ENCODE measurements at regions not wholly inside any gene's neighbourhood (a gene's known extent, or its start where the extent isn't known, plus 50 kb on each side); places are given as distances from the start of the nearest gene placed in this dataset.

DNA sequence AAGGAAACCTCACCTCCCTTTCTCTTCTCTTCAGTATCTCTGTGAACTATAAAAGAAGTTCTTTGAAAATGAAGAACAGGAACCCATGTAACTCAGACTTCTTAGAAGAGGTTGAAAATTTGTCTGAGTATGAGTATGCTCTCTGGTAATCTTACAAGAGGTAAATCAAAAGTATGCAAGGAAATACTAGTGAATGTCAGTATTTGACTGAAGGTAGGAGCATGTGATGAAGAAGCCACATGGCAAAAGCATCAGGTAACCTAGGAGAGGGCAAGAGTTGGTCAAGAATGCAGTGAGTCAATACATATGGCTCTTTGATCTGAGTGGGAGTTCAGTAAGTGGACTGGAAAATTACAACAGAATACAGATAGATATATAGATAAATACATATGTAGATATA, 133.0 kb upstream of the NECTIN3 start:
- no peak overlapping the region for H3K4me2 ChIP-seq (ENCODE audit: insufficient read depth, low read length)
- no peaks in the 10 kb centered on the region for H3K9me3 ChIP-seq (replicated peaks; ENCODE audit: control insufficient read depth, insufficient read depth, low read depth, low read length)
- TF ChIP-seq, protein P1, sequence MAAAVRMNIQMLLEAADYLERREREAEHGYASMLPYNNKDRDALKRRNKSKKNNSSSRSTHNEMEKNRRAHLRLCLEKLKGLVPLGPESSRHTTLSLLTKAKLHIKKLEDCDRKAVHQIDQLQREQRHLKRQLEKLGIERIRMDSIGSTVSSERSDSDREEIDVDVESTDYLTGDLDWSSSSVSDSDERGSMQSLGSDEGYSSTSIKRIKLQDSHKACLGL (CRISPR knock-in tag; IDR thresholded peaks at IDR 0.05; ENCODE audit: borderline replicate concordance, poor library complexity, severe bottlenecking): no peak
- FAIRE-seq (no peak), DNase-seq (ENCODE audit: extremely low read depth in 1 of 4, low spot score in 3 of 4) (no peak), ATAC-seq (no peak)
- H3K27ac ChIP-seq (ENCODE audit: extremely low read depth, low read depth, low read length): no peak overlapping the region
- in situ Hi-C loops (cut with MboI) (no loop called here), intact Hi-C loops (cut with micrococcal nuclease) (no loop called here)
- no peaks in the 10 kb centered on the region for H3K36me3 ChIP-seq (ENCODE audit: control insufficient read depth, insufficient read depth, low read length)
- H3K4me3 ChIP-seq: no peak overlapping the region
- POLR2A ChIA-PET: no interaction called here
- H3K27me3 ChIP-seq (ENCODE audit: control insufficient read depth in 2 of 2, insufficient read depth in 2 of 2, low read length in 2 of 2): no peaks in the 10 kb centered on the region
- no peak overlapping the region for H2AFZ ChIP-seq (ENCODE audit: low read depth, low read length)
- H3K9ac ChIP-seq (ENCODE audit: insufficient read depth in 1 of 2, low read depth in 2 of 2, low read length in 2 of 2): no peak overlapping the region
- H3K79me2 ChIP-seq (ENCODE audit: control insufficient read depth, insufficient read depth, low read length): no peaks in the 10 kb centered on the region
- H4K20me1 ChIP-seq (replicated peaks; ENCODE audit: control insufficient read depth, insufficient read depth, low read length): no peaks in the 10 kb centered on the region
- no peaks in the 10 kb centered on the region for H3K4me1 ChIP-seq (replicated peaks in 1 of 2; ENCODE audit: control insufficient read depth in 2 of 2, insufficient read depth in 2 of 2, low read length in 2 of 2)
- CTCF ChIA-PET (ENCODE audit: low intra/inter-chr PET ratio): no interaction called here
- BruUV-seq (replicated peaks): no TSS peak
- no peaks in the 10 kb centered on the region for H3K9me1 ChIP-seq (ENCODE audit: control insufficient read depth, insufficient read depth, low read length)

DNA sequence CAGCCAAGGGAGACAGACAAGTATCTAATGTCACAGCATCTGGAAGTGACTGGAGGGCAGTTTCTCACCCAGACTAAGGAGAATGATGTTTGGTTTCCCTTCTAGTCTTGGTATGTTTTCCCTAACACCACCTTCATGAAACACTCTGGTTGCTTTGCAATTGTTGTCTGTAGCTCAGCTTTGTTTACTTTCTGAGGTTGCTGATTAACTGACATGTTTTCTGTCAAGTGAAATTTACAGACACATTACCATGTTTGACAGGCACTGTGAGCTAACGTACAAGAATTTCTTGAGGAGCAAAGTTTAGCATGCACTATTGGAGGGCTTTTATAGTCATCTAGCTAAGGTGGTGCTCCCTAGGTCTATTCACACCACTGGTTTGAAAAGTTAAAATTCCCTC, 131.6 kb upstream of the NECTIN3 start:
- ChIA-PET CTCF (ENCODE audit: low intra/inter-chr PET ratio) (no interaction called here), POLR2A (no interaction called here)
- WGBS (ENCODE audit: insufficient coverage, low coverage, missing lambda C conversion rate): 0% methylated on average over 1 of the region's 1 CpG
- in situ Hi-C loops (cut with MboI) (no loop called here), intact Hi-C loops (cut with micrococcal nuclease) (no loop called here)
- no peak for ATAC-seq
- DNase-seq (ENCODE audit: extremely low read depth in 1 of 4, low spot score in 3 of 4): no peak
- Histone ChIP-seq H2AFZ (ENCODE audit: low read depth, low read length) (no peak overlapping the region), H3K9ac (ENCODE audit: insufficient read depth in 1 of 2, low read depth in 2 of 2, low read length in 2 of 2) (no peak overlapping the region), H3K36me3 (ENCODE audit: control insufficient read depth, insufficient read depth, low read length) (no peaks in the 10 kb centered on the region), H4K20me1 (replicated peaks; ENCODE audit: control insufficient read depth, insufficient read depth, low read length) (no peaks in the 10 kb centered on the region), H3K9me1 (ENCODE audit: control insufficient read depth, insufficient read depth, low read length) (no peaks in the 10 kb centered on the region), H3K4me2 (ENCODE audit: insufficient read depth, low read length) (no peak overlapping the region), H3K79me2 (ENCODE audit: control insufficient read depth, insufficient read depth, low read length) (no peaks in the 10 kb centered on the region), H3K27me3 (ENCODE audit: control insufficient read depth in 2 of 2, insufficient read depth in 2 of 2, low read length in 2 of 2) (no peaks in the 10 kb centered on the region), H3K4me3 (no peak overlapping the region), H3K4me1 (replicated peaks in 1 of 2; ENCODE audit: control insufficient read depth in 2 of 2, insufficient read depth in 2 of 2, low read length in 2 of 2) (no peaks in the 10 kb centered on the region), H3K9me3 (replicated peaks; ENCODE audit: control insufficient read depth, insufficient read depth, low read depth, low read length) (no peaks in the 10 kb centered on the region), H3K27ac (ENCODE audit: extremely low read depth, low read depth, low read length) (no peak overlapping the region)
- FAIRE-seq: no peak
- BruUV-seq (replicated peaks): no TSS peak
- TF ChIP-seq POLR2AphosphoS5 (IDR thresholded peaks at IDR 0.05; ENCODE audit: control insufficient read depth, insufficient read depth, low read depth, low read length) (no peak), ZKSCAN1 (IDR thresholded peaks at IDR 0.05; ENCODE audit: low read depth, low read length) (no peak), TRIM28 (IDR thresholded peaks at IDR 0.05) (no peak), MTA1 (IDR thresholded peaks at IDR 0.05; ENCODE audit: borderline replicate concordance) (no peak), ELF1 (tag; IDR thresholded peaks at IDR 0.05) (no peak)
- TF ChIP-seq, protein P2, sequence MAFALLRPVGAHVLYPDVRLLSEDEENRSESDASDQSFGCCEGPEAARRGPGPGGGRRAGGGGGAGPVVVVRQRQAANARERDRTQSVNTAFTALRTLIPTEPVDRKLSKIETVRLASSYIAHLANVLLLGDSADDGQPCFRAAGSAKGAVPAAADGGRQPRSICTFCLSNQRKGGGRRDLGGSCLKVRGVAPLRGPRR (CRISPR knock-in tag; IDR thresholded peaks at IDR 0.05): no peak
- TF ChIP-seq, protein P3, sequence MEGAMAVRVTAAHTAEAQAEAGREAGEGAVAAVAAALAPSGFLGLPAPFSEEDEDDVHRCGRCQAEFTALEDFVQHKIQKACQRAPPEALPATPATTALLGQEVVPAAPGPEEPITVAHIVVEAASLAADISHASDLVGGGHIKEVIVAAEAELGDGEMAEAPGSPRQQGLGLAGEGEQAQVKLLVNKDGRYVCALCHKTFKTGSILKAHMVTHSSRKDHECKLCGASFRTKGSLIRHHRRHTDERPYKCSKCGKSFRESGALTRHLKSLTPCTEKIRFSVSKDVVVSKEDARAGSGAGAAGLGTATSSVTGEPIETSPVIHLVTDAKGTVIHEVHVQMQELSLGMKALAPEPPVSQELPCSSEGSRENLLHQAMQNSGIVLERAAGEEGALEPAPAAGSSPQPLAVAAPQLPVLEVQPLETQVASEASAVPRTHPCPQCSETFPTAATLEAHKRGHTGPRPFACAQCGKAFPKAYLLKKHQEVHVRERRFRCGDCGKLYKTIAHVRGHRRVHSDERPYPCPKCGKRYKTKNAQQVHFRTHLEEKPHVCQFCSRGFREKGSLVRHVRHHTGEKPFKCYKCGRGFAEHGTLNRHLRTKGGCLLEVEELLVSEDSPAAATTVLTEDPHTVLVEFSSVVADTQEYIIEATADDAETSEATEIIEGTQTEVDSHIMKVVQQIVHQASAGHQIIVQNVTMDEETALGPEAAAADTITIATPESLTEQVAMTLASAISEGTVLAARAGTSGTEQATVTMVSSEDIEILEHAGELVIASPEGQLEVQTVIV (CRISPR knock-in tag; IDR thresholded peaks at IDR 0.05; ENCODE audit: borderline replicate concordance): no peak
- TF ChIP-seq, protein P4, sequence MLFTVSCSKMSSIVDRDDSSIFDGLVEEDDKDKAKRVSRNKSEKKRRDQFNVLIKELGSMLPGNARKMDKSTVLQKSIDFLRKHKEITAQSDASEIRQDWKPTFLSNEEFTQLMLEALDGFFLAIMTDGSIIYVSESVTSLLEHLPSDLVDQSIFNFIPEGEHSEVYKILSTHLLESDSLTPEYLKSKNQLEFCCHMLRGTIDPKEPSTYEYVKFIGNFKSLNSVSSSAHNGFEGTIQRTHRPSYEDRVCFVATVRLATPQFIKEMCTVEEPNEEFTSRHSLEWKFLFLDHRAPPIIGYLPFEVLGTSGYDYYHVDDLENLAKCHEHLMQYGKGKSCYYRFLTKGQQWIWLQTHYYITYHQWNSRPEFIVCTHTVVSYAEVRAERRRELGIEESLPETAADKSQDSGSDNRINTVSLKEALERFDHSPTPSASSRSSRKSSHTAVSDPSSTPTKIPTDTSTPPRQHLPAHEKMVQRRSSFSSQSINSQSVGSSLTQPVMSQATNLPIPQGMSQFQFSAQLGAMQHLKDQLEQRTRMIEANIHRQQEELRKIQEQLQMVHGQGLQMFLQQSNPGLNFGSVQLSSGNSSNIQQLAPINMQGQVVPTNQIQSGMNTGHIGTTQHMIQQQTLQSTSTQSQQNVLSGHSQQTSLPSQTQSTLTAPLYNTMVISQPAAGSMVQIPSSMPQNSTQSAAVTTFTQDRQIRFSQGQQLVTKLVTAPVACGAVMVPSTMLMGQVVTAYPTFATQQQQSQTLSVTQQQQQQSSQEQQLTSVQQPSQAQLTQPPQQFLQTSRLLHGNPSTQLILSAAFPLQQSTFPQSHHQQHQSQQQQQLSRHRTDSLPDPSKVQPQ (CRISPR knock-in tag; IDR thresholded peaks at IDR 0.05; ENCODE audit: borderline replicate concordance): no peak

Data from K562 (cell line).